ENCODE measurements at regions not wholly inside any gene's neighbourhood (a gene's known extent, or its start where the extent isn't known, plus 50 kb on each side); places are given as distances from the start of the nearest gene placed in this dataset.

DNA sequence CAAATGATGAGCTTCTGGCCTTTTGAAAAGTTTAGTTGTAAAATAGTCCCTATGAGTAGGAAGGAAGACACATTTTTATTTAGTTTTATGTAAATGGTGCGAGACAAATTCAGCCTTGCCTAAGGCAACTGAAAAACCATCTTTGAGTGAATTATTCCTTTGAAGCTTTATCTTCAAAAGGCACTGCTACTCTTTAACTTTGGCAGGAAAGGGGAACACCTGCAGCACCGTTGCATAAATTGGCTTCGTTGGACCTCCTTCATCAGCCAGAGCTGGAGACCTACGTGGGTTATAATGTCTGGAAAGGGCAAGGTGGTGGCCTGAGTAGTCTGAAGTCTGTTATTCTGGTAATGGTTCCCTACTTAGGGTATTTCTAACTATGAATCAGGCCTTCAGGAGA is 373.5 kb downstream of the KCNJ2 start:
- Histone ChIP-seq H3K18ac (ENCODE audit: low read depth, low read length) (no peak overlapping the region), H4K20me1 (ENCODE audit: insufficient read depth, low read length) (no peaks in the 10 kb centered on the region), H2AK9ac (replicated peaks; ENCODE audit: low read depth, low read length, poor library complexity) (no peak overlapping the region), H2BK20ac (ENCODE audit: low read depth, low read length) (no peak overlapping the region), H3K56ac (ENCODE audit: extremely low read depth, insufficient read depth, low read length) (no peak overlapping the region), H3K4me3 (ENCODE audit: insufficient read depth, low read depth, low read length) (no peak overlapping the region), H3K9me1 (ENCODE audit: insufficient read depth, low read length) (no peaks in the 10 kb centered on the region), H3K14ac (replicated peaks; ENCODE audit: low read depth, low read length) (no peak overlapping the region), H3K27me3 (ENCODE audit: control insufficient read depth, insufficient read depth, low read length) (no peaks in the 10 kb centered on the region), H4K91ac (ENCODE audit: insufficient read depth, low read depth, low read length) (no peak overlapping the region), H3K4me2 (ENCODE audit: low read depth, low read length) (no peak overlapping the region), H3K27ac (ENCODE audit: insufficient read depth, low read length) (no peak overlapping the region), H2AFZ (replicated peaks; ENCODE audit: low read length, poor library complexity) (no peak overlapping the region), H3K23ac (ENCODE audit: low read depth, low read length) (no peak overlapping the region), H3K9me3 (ENCODE audit: control insufficient read depth, insufficient read depth, low read length) (no peaks in the 10 kb centered on the region), H4K5ac (ENCODE audit: low read depth, low read length) (no peak overlapping the region), H4K8ac (ENCODE audit: low read depth in 2 of 2, low read length in 2 of 2) (no peak overlapping the region), H3K9ac (ENCODE audit: low read depth, low read length) (no peak overlapping the region), H3K36me3 (ENCODE audit: control insufficient read depth, insufficient read depth, low read length) (no peaks in the 10 kb centered on the region), H3K4me1 (ENCODE audit: control insufficient read depth, insufficient read depth, low read length) (no peaks in the 10 kb centered on the region), H3K79me1 (ENCODE audit: low read depth in 1 of 2, low read length in 2 of 2) (no peaks in the 10 kb centered on the region), H2AK5ac (ENCODE audit: low read depth, low read length) (no peak overlapping the region), H2BK15ac (ENCODE audit: low read depth, low read length) (no peak overlapping the region), H2BK5ac (ENCODE audit: low read depth, low read length, poor library complexity, severe bottlenecking) (no peak overlapping the region), H2BK120ac (ENCODE audit: low read depth, low read length) (no peak overlapping the region), H3K4ac (ENCODE audit: low read depth, low read length) (no peak overlapping the region)
- no CpG with 5 or more reads among the region's 4 CpGs for WGBS, 2 experiments (ENCODE audit: extremely low coverage in 2 of 2, insufficient read length in 1 of 2)
- ChIA-PET CTCF (no interaction called here), POLR2A (ENCODE audit: unreplicated experiment) (no interaction called here)
- dilution Hi-C loops (cut with HindIII; ENCODE audit: low sequenced_read_pairs, unreplicated experiment) (no loop called here), in situ Hi-C loops (cut with MboI; ENCODE audit: low sequenced_read_pairs) (no loop called here), intact Hi-C loops (cut with micrococcal nuclease) (no loop called here)
- ATAC-seq (ENCODE audit: low read depth) (no peak), DNase-seq (no peak)
- BruUV-seq (replicated peaks), result no TSS peak
- no peak for TF ChIP-seq MXI1 (IDR thresholded peaks at IDR 0.05; ENCODE audit: borderline replicate concordance, low read depth, low read length)
- TF ChIP-seq MAFK (IDR thresholded peaks at IDR 0.05; ENCODE audit: low read depth, low read length), result no peak
- TF ChIP-seq FOS (IDR thresholded peaks at IDR 0.05; ENCODE audit: low read depth, low read length), result no peak
- no peak for TF ChIP-seq CTCF (conservative IDR thresholded peaks at IDR 0.05; ENCODE audit: low read depth, low read length)
- no peak for TF ChIP-seq CHD1 (IDR thresholded peaks at IDR 0.05; ENCODE audit: low read depth, low read length)
- no peak for TF ChIP-seq MAZ (IDR thresholded peaks at IDR 0.05; ENCODE audit: borderline replicate concordance, low read depth, low read length)
- TF ChIP-seq, protein P1, sequence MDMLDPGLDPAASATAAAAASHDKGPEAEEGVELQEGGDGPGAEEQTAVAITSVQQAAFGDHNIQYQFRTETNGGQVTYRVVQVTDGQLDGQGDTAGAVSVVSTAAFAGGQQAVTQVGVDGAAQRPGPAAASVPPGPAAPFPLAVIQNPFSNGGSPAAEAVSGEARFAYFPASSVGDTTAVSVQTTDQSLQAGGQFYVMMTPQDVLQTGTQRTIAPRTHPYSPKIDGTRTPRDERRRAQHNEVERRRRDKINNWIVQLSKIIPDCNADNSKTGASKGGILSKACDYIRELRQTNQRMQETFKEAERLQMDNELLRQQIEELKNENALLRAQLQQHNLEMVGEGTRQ (IDR thresholded peaks at IDR 0.05; ENCODE audit: low read depth, low read length), result no peak
- TF ChIP-seq RFX5 (IDR thresholded peaks at IDR 0.05; ENCODE audit: low read depth, low read length), result no peak
- TF ChIP-seq SMC3 (IDR thresholded peaks at IDR 0.05; ENCODE audit: low read depth, low read length), result no peak
- TF ChIP-seq ELK1 (IDR thresholded peaks at IDR 0.05; ENCODE audit: borderline replicate concordance, low read depth, low read length), result no peak
- TF ChIP-seq RCOR1 (IDR thresholded peaks at IDR 0.05; ENCODE audit: insufficient replicate concordance, low read length), result no peak
- no peak for TF ChIP-seq CEBPB (IDR thresholded peaks at IDR 0.05; ENCODE audit: low read depth, low read length)
- TF ChIP-seq RAD21 (IDR thresholded peaks at IDR 0.05; ENCODE audit: low read length), result no peak
- no peak for TF ChIP-seq BHLHE40 (IDR thresholded peaks at IDR 0.05; ENCODE audit: low read depth, low read length)
- TF ChIP-seq NFE2L2 (IDR thresholded peaks at IDR 0.05; ENCODE audit: low read depth, low read length), result no peak
- TF ChIP-seq POLR2A (IDR thresholded peaks at IDR 0.05; ENCODE audit: low read depth, low read length), result no peak

Data from IMR-90 (cell line).